Activated B cell treated with CpG ODN at 0.5 μM for 24 hours (primary cell): ENCODE measurements at regions not wholly inside any gene's neighbourhood (a gene's known extent, or its start where the extent isn't known, plus 50 kb on each side); places are given as distances from the start of the nearest gene placed in this dataset.

Source experiments
- ATAC-seq: fragments of 200-7000 bp; cut with Tn5 transposase; one replicate; pipeline ENCODE4 v1.10.0; 2021; ENCODE audit warnings: low read depth, mild to moderate bottlenecking, moderate library complexity
- CTCF ChIA-PET: fragments of 350-600 bp; sonication (Branson Sonifier 250); formaldehyde crosslinking; loops from one replicate; lab custom pipeline; 2021; ENCODE audit warnings: antibody characterized with exemption; lab: Charles Lee
- POLR2A ChIA-PET: fragments of 350-600 bp; sonication (Branson Sonifier 250); formaldehyde crosslinking; loops from one replicate; lab custom pipeline; 2021; ENCODE audit warnings: antibody characterized with exemption; lab: Charles Lee
- DNase-seq: peaks from one replicate; pipeline ENCODE4 v3.0.0; 2022
- H3K27ac Mint-ChIP-seq: one replicate; pipeline ENCODE4 v1.8.0; 2020; ENCODE audit warnings: mixed read lengths
- H3K27me3 Mint-ChIP-seq: one replicate; pipeline ENCODE4 v1.8.0; 2021; ENCODE audit warnings: mixed read lengths
- H3K36me3 Mint-ChIP-seq: one replicate; pipeline ENCODE4 v1.8.0; 2021; ENCODE audit warnings: low read depth, mixed read lengths
- H3K4me1 Mint-ChIP-seq: one replicate; pipeline ENCODE4 v1.8.0; 2021; ENCODE audit warnings: mixed read lengths
- H3K4me3 Mint-ChIP-seq: one replicate; pipeline ENCODE4 v1.8.0; 2020; ENCODE audit warnings: mild to moderate bottlenecking, mixed read lengths
- H3K9me3 Mint-ChIP-seq: one replicate; pipeline ENCODE4 v1.8.0; 2020; ENCODE audit warnings: mixed read lengths
- CTCF ChIP-seq: fragments of 200-600 bp; IDR thresholded peaks from one replicate; pipeline ENCODE4 v1.8.0; 2022; ENCODE audit warnings: antibody characterized with exemption, mild to moderate bottlenecking
- intact Hi-C: fragments of 100-400 bp; cut with micrococcal nuclease; formaldehyde crosslinking; loops from one replicate; pipeline ENCODE4 v1.15.1; 2024

GRCh38 chr3:30195352-30195751 lies 411.0 kb upstream of the TGFBR2 start:
- Mint-ChIP-seq H3K27me3 (no peaks in the 10 kb centered on the region), H3K4me1 (peaks cover 18% of the 10 kb centered on the region), H3K4me3 (no peak overlapping the region), H3K36me3 (no peaks in the 10 kb centered on the region), H3K27ac (no peak overlapping the region), H3K9me3 (no peaks in the 10 kb centered on the region)
- POLR2A ChIA-PET = interaction anchor here (0.6 kb wide), 1 partner anchor 568 kb away, joined by 4 read pairs; no protein-coding TSS in a partner anchor
- intact Hi-C loops = loop anchor here (5.0 kb wide), 3 partner anchors 432 to 1718 kb away; no protein-coding TSS in a partner anchor
- TF ChIP-seq CTCF = no peak
- DNase-seq (no peak), ATAC-seq (no peak)
- CTCF ChIA-PET = interaction anchor here (0.9 to 4.5 kb wide), 3 partner anchors 82 to 499 kb away, joined by 3 to 49 read pairs (median 6); partner anchors contain the start of gene TGFBR2

- DNase-seq (no peak), ATAC-seq (no peak)
- intact Hi-C loops = loop anchor here (5.0 kb wide), 3 partner anchors 429 to 1721 kb away; no protein-coding TSS in a partner anchor
- H3K27ac Mint-ChIP-seq = no peak overlapping the region
- CTCF ChIA-PET = interaction anchor here (0.8 to 4.5 kb wide), 27 partner anchors 10 to 1531 kb away, joined by 3 to 61 read pairs (median 7); no protein-coding TSS in a partner anchor
- H3K4me1 Mint-ChIP-seq = peaks cover 18% of the 10 kb centered on the region
- H3K27me3 Mint-ChIP-seq = no peaks in the 10 kb centered on the region
- no peaks in the 10 kb centered on the region for H3K36me3 Mint-ChIP-seq
- no peaks in the 10 kb centered on the region for H3K9me3 Mint-ChIP-seq
- TF ChIP-seq CTCF = no peak
- no peak overlapping the region for H3K4me3 Mint-ChIP-seq
- POLR2A ChIA-PET = interaction anchor here (1.0 kb wide), 1 partner anchor 409 kb away, joined by 3 read pairs; no protein-coding TSS in a partner anchor
These were observed 408.2 kb upstream of the TGFBR2 start for GRCh38 chr3:30198162-30198561.

GRCh38 chr3:30199096-30199759 lies 407.2 kb upstream of the TGFBR2 start:
- Mint-ChIP-seq H3K4me3 (no peak overlapping the region), H3K27me3 (no peaks in the 10 kb centered on the region), H3K36me3 (no peaks in the 10 kb centered on the region), H3K27ac (no peak overlapping the region), H3K4me1 (peaks cover 12% of the 10 kb centered on the region), H3K9me3 (no peaks in the 10 kb centered on the region)
- peak; percentile 73 for TF ChIP-seq CTCF
- DNase-seq (peak; percentile 16), ATAC-seq (peak; percentile 31)
- CTCF ChIA-PET = interaction anchor here (0.6 to 4.5 kb wide), 38 partner anchors 11 to 1532 kb away, joined by 3 to 61 read pairs (median 5); no protein-coding TSS in a partner anchor
- intact Hi-C loops = loop anchor here (1.0 to 5.0 kb wide), 7 partner anchors 86 to 1722 kb away; no protein-coding TSS in a partner anchor
- POLR2A ChIA-PET = interaction anchor here (1.1 kb wide), 1 partner anchor 494 kb away, joined by 4 read pairs; no protein-coding TSS in a partner anchor

GRCh38 chr3:30199855-30200254 lies 406.5 kb upstream of the TGFBR2 start:
- TF ChIP-seq CTCF = no peak
- intact Hi-C loops = loop anchor here (1.0 to 5.0 kb wide), 7 partner anchors 87 to 1723 kb away; no protein-coding TSS in a partner anchor
- ChIA-PET CTCF (interaction anchor here (0.7 to 4.5 kb wide), 16 partner anchors 11 to 1532 kb away, joined by 3 to 61 read pairs (median 6); no protein-coding TSS in a partner anchor), POLR2A (interaction anchor here (1.1 kb wide), 1 partner anchor 494 kb away, joined by 4 read pairs; no protein-coding TSS in a partner anchor)
- ATAC-seq (no peak), DNase-seq (no peak)
- Mint-ChIP-seq H3K9me3 (no peaks in the 10 kb centered on the region), H3K27me3 (no peaks in the 10 kb centered on the region), H3K27ac (no peak overlapping the region), H3K36me3 (no peaks in the 10 kb centered on the region), H3K4me3 (no peak overlapping the region), H3K4me1 (peaks cover 12% of the 10 kb centered on the region)

GRCh38 chr3:30201715-30202114 lies 404.7 kb upstream of the TGFBR2 start:
- CTCF ChIA-PET = no interaction called here

More at GRCh38 chr3:30201715-30202114, 404.7 kb upstream of the TGFBR2 start:
- Mint-ChIP-seq H3K9me3 (no peaks in the 10 kb centered on the region), H3K4me1 (peaks cover 12% of the 10 kb centered on the region), H3K36me3 (no peaks in the 10 kb centered on the region), H3K27me3 (no peaks in the 10 kb centered on the region), H3K4me3 (no peak overlapping the region), H3K27ac (no peak overlapping the region)
- DNase-seq = no peak
- intact Hi-C loops = no loop called here
- POLR2A ChIA-PET = no interaction called here
- no peak for TF ChIP-seq CTCF
- ATAC-seq = no peak
